Endothelial cell of umbilical vein (primary cell): ENCODE measurements at regions not wholly inside any gene's neighbourhood (a gene's known extent, or its start where the extent isn't known, plus 50 kb on each side); places are given as distances from the start of the nearest gene placed in this dataset.
"Not testable (repeated sequence)": the region's sequence is repeated elsewhere in the genome, so short reads cannot be mapped to it uniquely, and the experiment has no call there.

Experiments
- BruUV-seq: library from RNA; stranded (reverse); fragments of 400-500 nt; replicated peaks from 2 replicates; lab custom pipeline; 2021; lab: Mats Ljungman, UMichigan
- CTCF ChIA-PET: fragments of 300-600, 350-600 bp; sonication (Branson Sonifier 250); formaldehyde crosslinking; loops from one replicate; lab custom pipeline; 2021; ENCODE audit warnings: antibody characterized with exemption, inconsistent platforms; lab: Charles Lee
- POLR2A ChIA-PET: fragments of 300-600, 350-600 bp; sonication (Branson Sonifier 250); formaldehyde crosslinking; loops from one replicate; lab custom pipeline; 2021; ENCODE audit warnings: antibody characterized with exemption, inconsistent platforms; lab: Charles Lee
- DNase-seq: peaks from one replicate; pipeline ENCODE4 v3.0.0-alpha.2; 2011; ENCODE audit warnings: low read depth, low spot score
- FAIRE-seq: peaks from 2 replicates; lab custom pipeline; 2011; peaks lifted over from hg19 to GRCh38; lab: Jason Lieb, UNC
- H2AFZ ChIP-seq: 2 replicates; pipeline ENCODE4 v1.6.0; 2012; ENCODE audit warnings: low read depth, low read length, control low read depth, inconsistent platforms
- H3K27ac ChIP-seq: 2 replicates; pipeline ENCODE4 v1.5.1; 2011; ENCODE audit warnings: low read depth, mild to moderate bottlenecking, control low read depth, low read length, moderate library complexity; ENCODE audit not compliant: insufficient read depth
- H3K27me3 ChIP-seq, 2 experiments: 2 replicates each; pipeline versions ENCODE4 v1.6.0 to v1.6.1; 2011; ENCODE audit warnings: low read length in 2 of 2, mixed read lengths in 1 of 2; ENCODE audit not compliant: control insufficient read depth in 2 of 2, insufficient read depth in 2 of 2
- H3K36me3 ChIP-seq, 2 experiments: 2 replicates in 1 of 2; 3 replicates in 1 of 2; pipeline ENCODE4 v1.5.1; 2011; ENCODE audit warnings: low read length in 2 of 2, mild to moderate bottlenecking in 1 of 2, moderate library complexity in 1 of 2; ENCODE audit not compliant: control insufficient read depth in 2 of 2, insufficient read depth in 2 of 2; ENCODE audit errors: extremely low read depth in 1 of 2
- H3K4me1 ChIP-seq: 3 replicates; pipeline ENCODE4 v1.5.1; 2011; ENCODE audit warnings: mild to moderate bottlenecking, low read length; ENCODE audit not compliant: control insufficient read depth, insufficient read depth; ENCODE audit errors: extremely low read depth
- H3K4me2 ChIP-seq: 2 replicates; pipeline ENCODE4 v1.6.1; 2011; ENCODE audit warnings: low read length, control low read depth, mixed read lengths; ENCODE audit not compliant: insufficient read depth
- H3K4me3 ChIP-seq, 3 experiments: fragments of 200-600 bp in 1 of 3; sonication (generic), shearing (Covaris generic) in 1 of 3; replicated peaks in 1 of 3; 2 replicates each; pipeline ENCODE4 v1.5.1; 2011 to 2016; ENCODE audit warnings: control low read depth in 3 of 3, low read length in 3 of 3, mild to moderate bottlenecking in 2 of 3, inconsistent platforms in 1 of 3, low read depth in 1 of 3, moderate library complexity in 1 of 3; ENCODE audit not compliant: insufficient read depth in 1 of 3
- H3K79me2 ChIP-seq: 2 replicates; pipeline ENCODE4 v1.6.0; 2012; ENCODE audit warnings: low read length, inconsistent platforms; ENCODE audit not compliant: control insufficient read depth, insufficient read depth
- H3K9ac ChIP-seq: replicated peaks from 2 replicates; pipeline ENCODE3; 2011; ENCODE audit warnings: low read length, control low read depth; ENCODE audit not compliant: insufficient read depth; ENCODE audit errors: extremely low read depth
- H3K9me1 ChIP-seq: replicated peaks from 3 replicates; pipeline ENCODE4 v1.6.0; 2011; ENCODE audit warnings: mild to moderate bottlenecking, low read length; ENCODE audit not compliant: control insufficient read depth, insufficient read depth; ENCODE audit errors: extremely low read depth
- H3K9me3 ChIP-seq: replicated peaks from 2 replicates; pipeline ENCODE4 v1.5.1; 2012; ENCODE audit warnings: low read length, inconsistent platforms; ENCODE audit not compliant: control insufficient read depth, insufficient read depth
- H4K20me1 ChIP-seq: replicated peaks from 2 replicates; pipeline ENCODE3; 2011; ENCODE audit warnings: mild to moderate bottlenecking, low read length; ENCODE audit not compliant: control insufficient read depth, insufficient read depth; ENCODE audit errors: extremely low read depth
- EZH2 ChIP-seq: IDR thresholded peaks from 2 replicates; pipeline ENCODE4 v1.6.1; 2012; ENCODE audit warnings: borderline replicate concordance, low read depth, mild to moderate bottlenecking, moderate library complexity, low read length, inconsistent platforms; ENCODE audit not compliant: severe bottlenecking
- FOS ChIP-seq: IDR thresholded peaks from 2 replicates; pipeline ENCODE4 v1.6.1; 2011; ENCODE audit warnings: mild to moderate bottlenecking, low read length, moderate library complexity, borderline replicate concordance; ENCODE audit not compliant: insufficient read depth
- GATA2 ChIP-seq: IDR thresholded peaks from 2 replicates; pipeline ENCODE4 v1.7.0; 2011; ENCODE audit warnings: low read depth, mild to moderate bottlenecking, moderate library complexity, mixed read lengths, low read length; ENCODE audit not compliant: insufficient read length, insufficient read depth
- JUN ChIP-seq: IDR thresholded peaks from 2 replicates; pipeline ENCODE4 v1.6.1; 2011; ENCODE audit warnings: borderline replicate concordance, low read depth; ENCODE audit not compliant: insufficient read length, insufficient read depth
- MYC ChIP-seq: IDR thresholded peaks from one replicate; pipeline ENCODE4 v1.6.1; 2011; ENCODE audit warnings: mild to moderate bottlenecking, low read depth, low read length
- POLR2A ChIP-seq: IDR thresholded peaks from 2 replicates; pipeline ENCODE4 v1.6.1; 2012; ENCODE audit warnings: low read depth, mild to moderate bottlenecking, control low read depth, low read length
- POLR2AphosphoS5 ChIP-seq: IDR thresholded peaks from 2 replicates; pipeline ENCODE4 v1.6.1; 2012; ENCODE audit warnings: low read depth, mild to moderate bottlenecking, control low read depth, low read length, moderate library complexity; ENCODE audit not compliant: insufficient read depth
- dilution Hi-C: fragments of 300-500 bp; cut with MboI; formaldehyde crosslinking; loops from one replicate; pipeline ENCODE4 v1.15.0; 2019; ENCODE audit warnings: low sequenced_read_pairs; ENCODE audit not compliant: extremely low pct_ligation_motif_present
- intact Hi-C: fragments of 100-400 bp; cut with micrococcal nuclease; formaldehyde crosslinking; loops from one replicate; pipeline ENCODE4 v1.10.0; 2022
- TF ChIP-seq, protein P1 (sequence below): IDR thresholded peaks from 2 replicates; pipeline ENCODE4 v1.6.1; 2011; ENCODE audit not compliant: insufficient read depth, insufficient read length
- TF ChIP-seq, protein P2 (sequence below), 2 donors: IDR thresholded peaks; 1 replicate in 1 of 2; 2 replicates in 1 of 2; pipeline ENCODE4 v1.5.1; 2011; ENCODE audit warnings: low read length in 2 of 2, mild to moderate bottlenecking in 2 of 2, moderate library complexity in 2 of 2, control low read depth in 1 of 2, inconsistent platforms in 1 of 2, low read depth in 1 of 2; ENCODE audit not compliant: insufficient read depth in 1 of 2; ENCODE audit errors: extremely low read depth in 1 of 2

DNA sequence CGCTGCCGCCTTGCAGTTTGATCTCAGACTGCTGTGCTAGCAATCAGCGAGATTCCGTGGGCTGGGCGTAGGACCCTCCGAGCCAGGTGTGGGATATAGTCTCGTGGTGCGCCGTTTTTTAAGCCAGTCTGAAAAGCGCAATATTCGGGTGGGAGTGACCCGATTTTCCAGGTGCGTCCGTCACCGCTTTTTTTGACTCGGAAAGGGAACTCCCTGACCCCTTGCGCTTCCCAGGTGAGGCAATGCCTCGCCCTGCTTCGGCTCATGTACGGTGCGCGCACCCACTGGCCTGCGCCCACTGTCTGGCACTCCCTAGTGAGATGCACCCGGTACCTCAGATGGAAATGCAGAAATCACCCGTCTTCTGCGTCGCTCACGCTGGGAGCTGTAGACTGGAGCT lies 512.1 kb upstream of the GRID2 start:
- H3K4me3 ChIP-seq = peak overlapping the region in 1 of 3 experiments; percentile 30

DNA sequence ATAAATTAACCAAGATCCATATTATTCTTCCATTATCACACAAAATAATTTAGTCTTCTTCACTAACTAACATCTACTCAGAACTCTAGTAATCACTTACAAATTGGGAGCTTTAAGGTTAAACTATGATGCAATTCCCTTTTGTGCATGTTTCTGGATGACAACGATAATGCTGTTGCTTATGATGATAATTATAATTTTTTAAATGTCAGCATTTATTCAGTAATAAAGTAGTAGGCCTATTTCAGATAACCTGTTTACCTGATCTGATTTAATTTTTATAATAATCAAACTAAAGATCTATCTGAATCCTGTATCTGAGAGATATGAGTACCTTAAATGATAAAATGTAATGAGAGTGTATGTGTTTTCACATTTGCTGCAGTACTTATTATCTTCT lies 507.8 kb upstream of the GRID2 start:
- no peak overlapping the region for H2AFZ ChIP-seq
- no peaks in the 10 kb centered on the region for H3K4me1 ChIP-seq
- H3K9ac ChIP-seq = no peak overlapping the region
- TF ChIP-seq, protein P1, sequence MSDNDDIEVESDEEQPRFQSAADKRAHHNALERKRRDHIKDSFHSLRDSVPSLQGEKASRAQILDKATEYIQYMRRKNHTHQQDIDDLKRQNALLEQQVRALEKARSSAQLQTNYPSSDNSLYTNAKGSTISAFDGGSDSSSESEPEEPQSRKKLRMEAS = no peak
- no peak for TF ChIP-seq MYC
- TF ChIP-seq GATA2 = no peak
- no peak for TF ChIP-seq EZH2
- TF ChIP-seq, protein P2, sequence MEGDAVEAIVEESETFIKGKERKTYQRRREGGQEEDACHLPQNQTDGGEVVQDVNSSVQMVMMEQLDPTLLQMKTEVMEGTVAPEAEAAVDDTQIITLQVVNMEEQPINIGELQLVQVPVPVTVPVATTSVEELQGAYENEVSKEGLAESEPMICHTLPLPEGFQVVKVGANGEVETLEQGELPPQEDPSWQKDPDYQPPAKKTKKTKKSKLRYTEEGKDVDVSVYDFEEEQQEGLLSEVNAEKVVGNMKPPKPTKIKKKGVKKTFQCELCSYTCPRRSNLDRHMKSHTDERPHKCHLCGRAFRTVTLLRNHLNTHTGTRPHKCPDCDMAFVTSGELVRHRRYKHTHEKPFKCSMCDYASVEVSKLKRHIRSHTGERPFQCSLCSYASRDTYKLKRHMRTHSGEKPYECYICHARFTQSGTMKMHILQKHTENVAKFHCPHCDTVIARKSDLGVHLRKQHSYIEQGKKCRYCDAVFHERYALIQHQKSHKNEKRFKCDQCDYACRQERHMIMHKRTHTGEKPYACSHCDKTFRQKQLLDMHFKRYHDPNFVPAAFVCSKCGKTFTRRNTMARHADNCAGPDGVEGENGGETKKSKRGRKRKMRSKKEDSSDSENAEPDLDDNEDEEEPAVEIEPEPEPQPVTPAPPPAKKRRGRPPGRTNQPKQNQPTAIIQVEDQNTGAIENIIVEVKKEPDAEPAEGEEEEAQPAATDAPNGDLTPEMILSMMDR (IDR thresholded peaks at IDR 0.05; ENCODE audit: extremely low read depth in 1 of 2, insufficient read depth in 1 of 2, low read depth in 1 of 2, low read length in 2 of 2) = no peak
- no peak for TF ChIP-seq JUN
- TF ChIP-seq FOS = no peak
- no peak for TF ChIP-seq POLR2AphosphoS5
- TF ChIP-seq POLR2A = no peak
- BruUV-seq = no TSS peak
- H3K4me2 ChIP-seq = no peak overlapping the region
- no peak overlapping the region for H3K27ac ChIP-seq
- dilution Hi-C loops (no loop called here), intact Hi-C loops (no loop called here)
- no peaks in the 10 kb centered on the region for H3K36me3 ChIP-seq
- CTCF ChIA-PET = no interaction called here
- H3K79me2 ChIP-seq = no peaks in the 10 kb centered on the region
- no peaks in the 10 kb centered on the region for H3K9me1 ChIP-seq
- no peak overlapping the region for H3K4me3 ChIP-seq
- POLR2A ChIA-PET = no interaction called here
- no peaks in the 10 kb centered on the region for H3K27me3 ChIP-seq
- FAIRE-seq (no peak), DNase-seq (no peak)
- H3K9me3 ChIP-seq = no peaks in the 10 kb centered on the region
- no peaks in the 10 kb centered on the region for H4K20me1 ChIP-seq

More for the DNA sequence above, 512.1 kb upstream of the GRID2 start:
- POLR2A ChIA-PET, H3K9ac ChIP-seq, FAIRE-seq, DNase-seq, H3K9me1 ChIP-seq, H3K27me3 ChIP-seq, H2AFZ ChIP-seq, dilution Hi-C loops, intact Hi-C loops, H3K79me2 ChIP-seq, H3K36me3 ChIP-seq, BruUV-seq, H3K4me1 ChIP-seq, H4K20me1 ChIP-seq, CTCF ChIA-PET, H3K4me2 ChIP-seq, H3K27ac ChIP-seq, H3K9me3 ChIP-seq: not testable (repeated sequence)
